Gastroesophageal sphincter (tissue), 3 donors: ENCODE measurements at regions not wholly inside any gene's neighbourhood (a gene's known extent, or its start where the extent isn't known, plus 50 kb on each side); places are given as distances from the start of the nearest gene placed in this dataset.

Experiments
- CTCF ChIP-seq, 4 experiments: fragments of 200-600 bp in 2 of 4; fragments of 450-650 bp in 2 of 4; sonication (generic) in 1 of 4; IDR thresholded peaks; one replicate each; pipeline ENCODE4 v1.5.1; 2017 to 2019; ENCODE audit warnings: antibody characterized with exemption in 4 of 4, mild to moderate bottlenecking in 2 of 4, moderate library complexity in 2 of 4
- EP300 ChIP-seq: sonication (generic); formaldehyde crosslinking; IDR thresholded peaks from one replicate; pipeline ENCODE4 v1.6.1; 2017; ENCODE audit warnings: antibody characterized with exemption, mild to moderate bottlenecking
- POLR2A ChIP-seq, 2 donors: fragments of 450-650 bp; IDR thresholded peaks; one replicate each; pipeline ENCODE4 v1.6.1; 2017; ENCODE audit warnings: antibody characterized with exemption in 2 of 2, mild to moderate bottlenecking in 2 of 2, moderate library complexity in 1 of 2
- POLR2AphosphoS5 ChIP-seq: sonication (generic); formaldehyde crosslinking; IDR thresholded peaks from one replicate; pipeline ENCODE4 v1.6.1; 2017; ENCODE audit warnings: antibody characterized with exemption

- TF ChIP-seq CTCF (IDR thresholded peaks at IDR 0.05): no peak
- TF ChIP-seq EP300: no peak
- TF ChIP-seq POLR2A (IDR thresholded peaks at IDR 0.05): no peak
- no peak for TF ChIP-seq POLR2AphosphoS5
Measured at GRCh38 chr6:15874326-15874725, 211.5 kb upstream of the DTNBP1 start.
